ENCODE measurements at regions not wholly inside any gene's neighbourhood (a gene's known extent, or its start where the extent isn't known, plus 50 kb on each side); places are given as distances from the start of the nearest gene placed in this dataset.

GRCh38 chr4:108297605-108298004 lies 128.9 kb upstream of the LEF1 start:
- intact Hi-C loops (cut with DNase I): no loop called here
- no peak overlapping the region for H3K4me3 ChIP-seq (ENCODE audit: low read length)
- no peaks in the 10 kb centered on the region for H3K4me1 ChIP-seq (ENCODE audit: control insufficient read depth, insufficient read depth, low read length)
- no peaks in the 10 kb centered on the region for H3K9me3 ChIP-seq (ENCODE audit: control insufficient read depth, low read length)
- H3K27me3 ChIP-seq (ENCODE audit: control insufficient read depth, insufficient read depth): no peaks in the 10 kb centered on the region
- DNase-seq (no peak), ATAC-seq (no peak)
- H3K27ac ChIP-seq (ENCODE audit: low read length): no peak overlapping the region
- WGBS: 83% methylated on average over 2 of the region's 2 CpGs

DNA sequence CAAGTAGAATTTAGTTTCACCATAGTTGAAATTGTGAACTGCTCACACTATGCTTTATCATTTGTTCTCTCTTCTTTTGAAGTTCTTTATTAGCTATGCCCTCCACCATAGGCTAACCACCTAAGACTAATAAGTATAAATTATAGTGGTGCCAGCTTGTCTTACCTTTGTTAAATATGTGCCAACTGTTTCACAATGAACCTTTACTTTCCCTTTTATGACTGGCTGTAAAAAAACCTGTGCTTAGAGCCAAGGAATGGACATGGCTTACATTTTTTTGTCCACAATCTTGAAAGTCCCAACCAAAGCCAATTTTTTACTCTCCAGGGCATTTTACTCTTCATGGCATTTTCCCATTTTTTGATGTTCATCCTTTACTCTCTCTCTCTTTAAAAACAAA lies 123.5 kb upstream of the LEF1 start:
- Histone ChIP-seq H3K4me3 (ENCODE audit: low read length) (no peak overlapping the region), H3K27ac (ENCODE audit: low read length) (no peak overlapping the region), H3K4me1 (ENCODE audit: control insufficient read depth, insufficient read depth, low read length) (no peaks in the 10 kb centered on the region), H3K9me3 (ENCODE audit: control insufficient read depth, low read length) (no peaks in the 10 kb centered on the region), H3K27me3 (ENCODE audit: control insufficient read depth, insufficient read depth) (no peaks in the 10 kb centered on the region)
- intact Hi-C loops (cut with DNase I): no loop called here
- no peak for ATAC-seq
- no peak for DNase-seq

GRCh38 chr4:108291137-108291536 lies 122.4 kb upstream of the LEF1 start:
- H3K9me3 ChIP-seq (ENCODE audit: control insufficient read depth, low read length): no peaks in the 10 kb centered on the region
- H3K27ac ChIP-seq (ENCODE audit: low read length): no peak overlapping the region
- H3K4me3 ChIP-seq (ENCODE audit: low read length): no peak overlapping the region
- WGBS: 93% methylated on average over 2 of the region's 2 CpGs
- intact Hi-C loops (cut with DNase I): no loop called here
- no peaks in the 10 kb centered on the region for H3K27me3 ChIP-seq (ENCODE audit: control insufficient read depth, insufficient read depth)
- ATAC-seq (no peak), DNase-seq (no peak)
- no peaks in the 10 kb centered on the region for H3K4me1 ChIP-seq (ENCODE audit: control insufficient read depth, insufficient read depth, low read length)

- no peak overlapping the region for H3K27ac ChIP-seq (ENCODE audit: low read length)
- no peaks in the 10 kb centered on the region for H3K27me3 ChIP-seq (ENCODE audit: control insufficient read depth, insufficient read depth)
- 57% methylated on average over 1 of the region's 1 CpG for WGBS
- no peaks in the 10 kb centered on the region for H3K4me1 ChIP-seq (ENCODE audit: control insufficient read depth, insufficient read depth, low read length)
- no peak overlapping the region for H3K4me3 ChIP-seq (ENCODE audit: low read length)
- H3K9me3 ChIP-seq (ENCODE audit: control insufficient read depth, low read length): no peaks in the 10 kb centered on the region
- intact Hi-C loops (cut with DNase I): no loop called here
- DNase-seq (no peak), ATAC-seq (no peak)
Measured at GRCh38 chr4:108287834-108288413, 119.2 kb upstream of the LEF1 start.

DNA sequence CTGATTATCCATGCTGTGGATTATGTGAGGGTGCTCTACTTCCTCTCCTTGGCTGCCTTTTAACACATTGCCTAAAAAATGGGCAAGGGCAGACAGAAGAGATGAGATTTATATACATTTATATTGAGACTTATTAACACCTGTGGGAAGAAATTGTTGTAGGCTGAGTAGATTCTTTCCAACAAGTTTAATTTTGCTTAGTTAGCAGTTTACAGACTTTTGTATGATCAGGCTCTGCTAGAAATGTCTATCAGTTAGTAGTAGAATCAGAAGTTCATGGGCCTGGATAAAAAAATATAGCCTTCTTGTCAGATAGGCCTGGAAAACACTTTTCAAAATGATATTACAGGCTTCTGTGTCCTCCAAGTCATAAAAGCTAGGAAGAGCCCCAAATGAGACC lies 111.3 kb upstream of the LEF1 start:
- Histone ChIP-seq H3K4me1 (ENCODE audit: control insufficient read depth, insufficient read depth, low read length) (no peaks in the 10 kb centered on the region), H3K9me3 (ENCODE audit: control insufficient read depth, low read length) (no peaks in the 10 kb centered on the region), H3K4me3 (ENCODE audit: low read length) (no peak overlapping the region), H3K27ac (ENCODE audit: low read length) (no peak overlapping the region), H3K27me3 (ENCODE audit: control insufficient read depth, insufficient read depth) (no peaks in the 10 kb centered on the region)
- no peak for DNase-seq
- no peak for ATAC-seq
- intact Hi-C loops (cut with DNase I): no loop called here

GRCh38 chr4:108276690-108277089 lies 108.0 kb upstream of the LEF1 start:
- H3K9me3 ChIP-seq (ENCODE audit: control insufficient read depth, low read length): no peaks in the 10 kb centered on the region
- 71% methylated on average over 3 of the region's 3 CpGs for WGBS
- intact Hi-C loops (cut with DNase I): no loop called here
- H3K4me1 ChIP-seq (ENCODE audit: control insufficient read depth, insufficient read depth, low read length): no peaks in the 10 kb centered on the region
- ATAC-seq (no peak), DNase-seq (no peak)
- no peak overlapping the region for H3K27ac ChIP-seq (ENCODE audit: low read length)
- H3K4me3 ChIP-seq (ENCODE audit: low read length): no peak overlapping the region
- H3K27me3 ChIP-seq (ENCODE audit: control insufficient read depth, insufficient read depth): no peaks in the 10 kb centered on the region

DNA sequence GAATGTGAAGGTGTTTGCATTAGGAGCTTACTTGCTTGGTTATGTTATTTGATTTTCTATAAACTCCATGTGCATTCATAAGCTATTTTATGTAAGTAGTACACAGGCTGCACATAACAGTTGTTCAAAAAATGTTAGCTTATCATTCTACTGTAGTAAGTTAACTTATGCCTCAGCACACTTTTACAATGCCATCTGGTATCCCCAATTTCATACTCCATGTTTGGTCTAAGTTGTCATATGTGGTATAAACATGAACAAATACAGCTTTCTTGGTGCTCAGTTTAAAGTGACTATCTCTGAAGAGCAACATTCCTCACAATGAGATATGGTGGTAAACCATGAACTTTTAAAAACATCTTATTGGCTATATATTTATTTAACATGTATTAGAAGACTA lies 104.3 kb upstream of the LEF1 start:
- no peak overlapping the region for H3K4me3 ChIP-seq (ENCODE audit: low read length)
- intact Hi-C loops (cut with DNase I): no loop called here

GRCh38 chr4:108272561-108272960 lies 103.8 kb upstream of the LEF1 start:
- no peak for DNase-seq
- no peaks in the 10 kb centered on the region for H3K4me1 ChIP-seq (ENCODE audit: control insufficient read depth, insufficient read depth, low read length)
- ATAC-seq: no peak
- H3K4me3 ChIP-seq (ENCODE audit: low read length): no peak overlapping the region
- no peaks in the 10 kb centered on the region for H3K9me3 ChIP-seq (ENCODE audit: control insufficient read depth, low read length)
- no peaks in the 10 kb centered on the region for H3K27me3 ChIP-seq (ENCODE audit: control insufficient read depth, insufficient read depth)
- H3K27ac ChIP-seq (ENCODE audit: low read length): no peak overlapping the region
- 82% methylated on average over 2 of the region's 2 CpGs for WGBS
- intact Hi-C loops (cut with DNase I): no loop called here

More for the DNA sequence above, 104.3 kb upstream of the LEF1 start:
- H3K9me3 ChIP-seq (ENCODE audit: control insufficient read depth, low read length): no peaks in the 10 kb centered on the region
- DNase-seq (no peak), ATAC-seq (no peak)
- H3K4me1 ChIP-seq (ENCODE audit: control insufficient read depth, insufficient read depth, low read length): no peaks in the 10 kb centered on the region
- H3K27me3 ChIP-seq (ENCODE audit: control insufficient read depth, insufficient read depth): no peaks in the 10 kb centered on the region
- no peak overlapping the region for H3K27ac ChIP-seq (ENCODE audit: low read length)

DNA sequence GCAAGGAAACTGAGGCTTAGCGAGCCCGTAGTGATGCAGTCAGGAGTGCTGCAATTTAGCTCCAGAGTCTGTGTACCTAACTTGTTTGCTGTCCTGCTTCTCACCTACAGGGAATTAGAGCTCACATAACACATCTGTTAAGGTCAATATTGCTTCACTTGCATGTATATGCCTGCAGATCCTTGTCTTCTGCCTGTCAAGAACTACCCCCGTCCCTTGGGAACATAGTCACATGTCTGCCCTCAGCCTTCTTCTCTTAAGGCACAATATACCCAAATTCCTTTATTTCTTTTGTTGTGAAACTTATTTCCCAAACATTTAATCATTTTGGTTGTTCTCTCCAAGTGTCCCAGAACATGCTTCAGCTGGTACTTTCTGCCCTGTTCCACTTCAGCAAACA lies 103.3 kb upstream of the LEF1 start:
- DNase-seq: no peak
- no peak for ATAC-seq
- H3K27ac ChIP-seq (ENCODE audit: low read length): no peak overlapping the region
- H3K9me3 ChIP-seq (ENCODE audit: control insufficient read depth, low read length): no peaks in the 10 kb centered on the region
- H3K4me1 ChIP-seq (ENCODE audit: control insufficient read depth, insufficient read depth, low read length): no peaks in the 10 kb centered on the region
- 88% methylated on average over 3 of the region's 3 CpGs for WGBS
- no peak overlapping the region for H3K4me3 ChIP-seq (ENCODE audit: low read length)
- H3K27me3 ChIP-seq (ENCODE audit: control insufficient read depth, insufficient read depth): no peaks in the 10 kb centered on the region
- intact Hi-C loops (cut with DNase I): no loop called here

GRCh38 chr4:108270466-108271450 lies 102.0 kb upstream of the LEF1 start:
- DNase-seq: no peak
- H3K27ac ChIP-seq (ENCODE audit: low read length): no peak overlapping the region
- H3K4me1 ChIP-seq (ENCODE audit: control insufficient read depth, insufficient read depth, low read length): no peaks in the 10 kb centered on the region
- H3K27me3 ChIP-seq (ENCODE audit: control insufficient read depth, insufficient read depth): no peaks in the 10 kb centered on the region
- no peak for ATAC-seq
- intact Hi-C loops (cut with DNase I): no loop called here
- no peak overlapping the region for H3K4me3 ChIP-seq (ENCODE audit: low read length)
- WGBS: 78% methylated on average over 6 of the region's 6 CpGs
- no peaks in the 10 kb centered on the region for H3K9me3 ChIP-seq (ENCODE audit: control insufficient read depth, low read length)

- WGBS: 63% methylated on average over 4 of the region's 4 CpGs
- Histone ChIP-seq H3K27ac (ENCODE audit: low read length) (no peak overlapping the region), H3K4me1 (ENCODE audit: control insufficient read depth, insufficient read depth, low read length) (no peaks in the 10 kb centered on the region), H3K4me3 (ENCODE audit: low read length) (no peak overlapping the region), H3K9me3 (ENCODE audit: control insufficient read depth, low read length) (no peaks in the 10 kb centered on the region), H3K27me3 (ENCODE audit: control insufficient read depth, insufficient read depth) (no peaks in the 10 kb centered on the region)
- DNase-seq: no peak
- ATAC-seq: no peak
- intact Hi-C loops (cut with DNase I): no loop called here
Measured at GRCh38 chr4:108264693-108265092, 96.0 kb upstream of the LEF1 start.

Measured in right cardiac atrium (tissue), 5 donors.